MM.1S (cell line): ENCODE measurements at regions not wholly inside any gene's neighbourhood (a gene's known extent, or its start where the extent isn't known, plus 50 kb on each side); places are given as distances from the start of the nearest gene placed in this dataset.

Source experiments
- DNase-seq: peaks from one replicate; pipeline ENCODE4 v3.0.0-alpha.2; 2015
- H2AFZ ChIP-seq: fragments of 300-600 bp; sonication (generic); 2 replicates; pipeline ENCODE4 v1.6.0; 2016; ENCODE audit warnings: antibody characterized with exemption, low read length
- H3F3A ChIP-seq: fragments of 300-600 bp; sonication (generic); 2 replicates; pipeline ENCODE4 v1.6.1; 2016; ENCODE audit warnings: mild to moderate bottlenecking, antibody characterized with exemption, low read length, moderate library complexity, mixed read lengths; ENCODE audit not compliant: insufficient read depth
- H3K27ac ChIP-seq: fragments of 300-600 bp; sonication (generic); 2 replicates; pipeline ENCODE4 v1.5.1; 2016; ENCODE audit warnings: mild to moderate bottlenecking, low read length
- H3K27me3 ChIP-seq: fragments of 300-600 bp; sonication (generic); replicated peaks from 2 replicates; pipeline ENCODE4 v1.6.0; 2016; ENCODE audit warnings: low read length; ENCODE audit not compliant: insufficient read depth
- H3K36me3 ChIP-seq: fragments of 300-600 bp; sonication (generic); replicated peaks from 2 replicates; pipeline ENCODE4 v1.6.1; 2016; ENCODE audit warnings: mild to moderate bottlenecking, low read length, mixed read lengths; ENCODE audit not compliant: insufficient read depth
- H3K4me1 ChIP-seq: fragments of 300-600 bp; sonication (generic); 2 replicates; pipeline ENCODE4 v1.6.1; 2016; ENCODE audit warnings: low read length, mixed read lengths
- H3K4me2 ChIP-seq: fragments of 300-600 bp; sonication (generic); 2 replicates; pipeline ENCODE4 v1.6.0; 2016; ENCODE audit warnings: low read depth, low read length
- H3K4me3 ChIP-seq: fragments of 300-600 bp; sonication (generic); 2 replicates; pipeline ENCODE4 v1.5.1; 2016; ENCODE audit warnings: low read length, mixed read lengths
- H3K79me2 ChIP-seq: fragments of 300-600 bp; sonication (generic); 2 replicates; pipeline ENCODE4 v1.6.1; 2016; ENCODE audit warnings: mixed run types, low read length, mixed read lengths
- H3K9ac ChIP-seq: fragments of 300-600 bp; sonication (generic); 2 replicates; pipeline ENCODE4 v1.6.1; 2016; ENCODE audit warnings: low read length, mixed read lengths
- H3K9me2 ChIP-seq: fragments of 300-600 bp; sonication (generic); replicated peaks from 2 replicates; pipeline ENCODE4 v1.6.1; 2016; ENCODE audit warnings: mild to moderate bottlenecking, low read length, mixed read lengths; ENCODE audit not compliant: insufficient read depth
- H3K9me3 ChIP-seq: fragments of 300-600 bp; sonication (generic); replicated peaks from 2 replicates; pipeline ENCODE4 v1.6.1; 2016; ENCODE audit warnings: mild to moderate bottlenecking, low read length, mixed read lengths; ENCODE audit not compliant: insufficient read depth
- H4K20me1 ChIP-seq: fragments of 300-600 bp; sonication (generic); 2 replicates; pipeline ENCODE4 v1.6.1; 2016; ENCODE audit warnings: mild to moderate bottlenecking, low read length, moderate library complexity, mixed read lengths; ENCODE audit not compliant: insufficient read depth
- CTCF ChIP-seq: fragments of 300-600 bp; sonication (generic); IDR thresholded peaks from 2 replicates; pipeline ENCODE4 v1.5.1; 2016; ENCODE audit warnings: antibody characterized with exemption, low read length, mixed read lengths
- EZH2 ChIP-seq: fragments of 300-600 bp; sonication (generic); optimal IDR thresholded peaks from 2 replicates; pipeline ENCODE3; 2017; ENCODE audit warnings: low read depth, mild to moderate bottlenecking, antibody characterized with exemption, low read length, mixed read lengths
- EZH2phosphoT487 ChIP-seq: fragments of 300-600 bp; sonication (generic); IDR thresholded peaks from 2 replicates; pipeline ENCODE4 v1.6.1; 2018; ENCODE audit warnings: antibody characterized with exemption, low read length

- H3F3A ChIP-seq: no peaks in the 10 kb centered on the region
- H3K4me2 ChIP-seq: no peak overlapping the region
- TF ChIP-seq CTCF (no peak), EZH2 (no peak), EZH2phosphoT487 (no peak)
- H3K36me3 ChIP-seq: no peaks in the 10 kb centered on the region
- no peaks in the 10 kb centered on the region for H3K9me3 ChIP-seq
- no peaks in the 10 kb centered on the region for H4K20me1 ChIP-seq
- no peak overlapping the region for H3K27ac ChIP-seq
- H3K27me3 ChIP-seq: no peaks in the 10 kb centered on the region
- no peak for DNase-seq
- H3K9me2 ChIP-seq: no peaks in the 10 kb centered on the region
- no peak overlapping the region for H2AFZ ChIP-seq
- H3K4me3 ChIP-seq: no peak overlapping the region
- no peaks in the 10 kb centered on the region for H3K79me2 ChIP-seq
- no peaks in the 10 kb centered on the region for H3K4me1 ChIP-seq
- no peak overlapping the region for H3K9ac ChIP-seq
These were observed 912.9 kb downstream of the GRM8 start for GRCh38 chr7:126339813-126340212.

GRCh38 chr7:126305671-126306070 is 947.1 kb downstream of the GRM8 start:
- no peaks in the 10 kb centered on the region for H3K9me3 ChIP-seq

GRCh38 chr7:126303926-126304325 is 948.8 kb downstream of the GRM8 start:
- Histone ChIP-seq H3K27ac (no peak overlapping the region), H3K4me3 (no peak overlapping the region), H3K9ac (no peak overlapping the region), H4K20me1 (no peaks in the 10 kb centered on the region), H3K36me3 (no peaks in the 10 kb centered on the region), H3F3A (no peaks in the 10 kb centered on the region), H3K4me1 (no peaks in the 10 kb centered on the region), H3K27me3 (no peaks in the 10 kb centered on the region), H2AFZ (no peak overlapping the region), H3K4me2 (no peak overlapping the region), H3K9me2 (no peaks in the 10 kb centered on the region), H3K79me2 (no peaks in the 10 kb centered on the region), H3K9me3 (no peaks in the 10 kb centered on the region)
- no peak for DNase-seq
- no peak for TF ChIP-seq EZH2
- no peak for TF ChIP-seq EZH2phosphoT487
- TF ChIP-seq CTCF: no peak

More at GRCh38 chr7:126305671-126306070, 947.1 kb downstream of the GRM8 start:
- Histone ChIP-seq H3K27me3 (no peaks in the 10 kb centered on the region), H2AFZ (no peak overlapping the region), H3K4me3 (no peak overlapping the region), H3K79me2 (no peaks in the 10 kb centered on the region), H4K20me1 (no peaks in the 10 kb centered on the region), H3F3A (no peaks in the 10 kb centered on the region), H3K9ac (no peak overlapping the region), H3K9me2 (no peaks in the 10 kb centered on the region), H3K4me2 (no peak overlapping the region), H3K4me1 (no peaks in the 10 kb centered on the region), H3K36me3 (no peaks in the 10 kb centered on the region), H3K27ac (no peak overlapping the region)
- no peak for DNase-seq
- TF ChIP-seq EZH2phosphoT487 (no peak), EZH2 (no peak)

- DNase-seq: no peak
- no peaks in the 10 kb centered on the region for H3F3A ChIP-seq
- no peaks in the 10 kb centered on the region for H4K20me1 ChIP-seq
- H3K9me3 ChIP-seq: no peaks in the 10 kb centered on the region
- H2AFZ ChIP-seq: no peak overlapping the region
- no peak overlapping the region for H3K27ac ChIP-seq
- no peaks in the 10 kb centered on the region for H3K36me3 ChIP-seq
- H3K4me1 ChIP-seq: no peaks in the 10 kb centered on the region
- no peaks in the 10 kb centered on the region for H3K27me3 ChIP-seq
- H3K4me2 ChIP-seq: no peak overlapping the region
- no peaks in the 10 kb centered on the region for H3K9me2 ChIP-seq
- no peak for TF ChIP-seq CTCF
- TF ChIP-seq EZH2: no peak
- no peak for TF ChIP-seq EZH2phosphoT487
- no peak overlapping the region for H3K9ac ChIP-seq
- H3K79me2 ChIP-seq: no peaks in the 10 kb centered on the region
- H3K4me3 ChIP-seq: no peak overlapping the region
These were observed 950.1 kb downstream of the GRM8 start for GRCh38 chr7:126302639-126303038.
